ENCODE measurements at regions not wholly inside any gene's neighbourhood (a gene's known extent, or its start where the extent isn't known, plus 50 kb on each side); places are given as distances from the start of the nearest gene placed in this dataset.

DNA sequence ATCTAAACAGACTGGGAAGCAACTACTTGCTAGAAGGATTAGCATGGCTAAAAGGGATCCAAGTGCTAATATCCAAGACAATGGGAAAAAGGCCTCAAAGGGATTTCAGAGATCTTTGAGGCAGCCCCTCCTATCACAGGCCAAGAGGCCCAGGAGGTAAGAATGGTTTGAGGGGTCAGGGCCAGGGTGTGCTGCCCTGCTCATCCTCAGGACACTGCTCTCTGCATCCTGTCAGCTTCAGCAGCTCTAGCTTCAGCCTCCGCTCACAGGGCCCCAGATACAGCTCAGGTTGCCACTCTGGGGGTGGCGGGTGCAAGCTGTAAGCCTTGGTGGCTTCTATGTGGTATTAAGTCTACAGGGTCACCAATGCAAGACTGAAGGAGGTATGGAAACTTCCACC is 278.7 kb downstream of the PARP8 start:
- DNase-seq (ENCODE audit: insufficient read length, low spot score, missing footprints): no peak
- Histone ChIP-seq H3K27me3 (ENCODE audit: insufficient read depth, low read length) (no peaks in the 10 kb centered on the region), H3K4me2 (ENCODE audit: insufficient read depth, low read length) (no peak overlapping the region), H2AFZ (ENCODE audit: low read length) (no peak overlapping the region), H3K27ac (ENCODE audit: low read depth, low read length) (no peak overlapping the region), H3K79me2 (ENCODE audit: insufficient read depth, low read length) (no peaks in the 10 kb centered on the region), H3K36me3 (ENCODE audit: insufficient read depth, low read length) (no peaks in the 10 kb centered on the region), H3K4me1 (ENCODE audit: insufficient read depth, low read length) (no peaks in the 10 kb centered on the region), H3K4me3 (ENCODE audit: insufficient read depth, low read length) (no peak overlapping the region), H3K9me3 (ENCODE audit: low read depth, low read length) (no peaks in the 10 kb centered on the region), H4K20me1 (ENCODE audit: insufficient read depth, low read length) (no peaks in the 10 kb centered on the region)
- TF ChIP-seq, protein P1, sequence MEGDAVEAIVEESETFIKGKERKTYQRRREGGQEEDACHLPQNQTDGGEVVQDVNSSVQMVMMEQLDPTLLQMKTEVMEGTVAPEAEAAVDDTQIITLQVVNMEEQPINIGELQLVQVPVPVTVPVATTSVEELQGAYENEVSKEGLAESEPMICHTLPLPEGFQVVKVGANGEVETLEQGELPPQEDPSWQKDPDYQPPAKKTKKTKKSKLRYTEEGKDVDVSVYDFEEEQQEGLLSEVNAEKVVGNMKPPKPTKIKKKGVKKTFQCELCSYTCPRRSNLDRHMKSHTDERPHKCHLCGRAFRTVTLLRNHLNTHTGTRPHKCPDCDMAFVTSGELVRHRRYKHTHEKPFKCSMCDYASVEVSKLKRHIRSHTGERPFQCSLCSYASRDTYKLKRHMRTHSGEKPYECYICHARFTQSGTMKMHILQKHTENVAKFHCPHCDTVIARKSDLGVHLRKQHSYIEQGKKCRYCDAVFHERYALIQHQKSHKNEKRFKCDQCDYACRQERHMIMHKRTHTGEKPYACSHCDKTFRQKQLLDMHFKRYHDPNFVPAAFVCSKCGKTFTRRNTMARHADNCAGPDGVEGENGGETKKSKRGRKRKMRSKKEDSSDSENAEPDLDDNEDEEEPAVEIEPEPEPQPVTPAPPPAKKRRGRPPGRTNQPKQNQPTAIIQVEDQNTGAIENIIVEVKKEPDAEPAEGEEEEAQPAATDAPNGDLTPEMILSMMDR (IDR thresholded peaks at IDR 0.05; ENCODE audit: extremely low read depth, low read depth, low read length): no peak

DNA sequence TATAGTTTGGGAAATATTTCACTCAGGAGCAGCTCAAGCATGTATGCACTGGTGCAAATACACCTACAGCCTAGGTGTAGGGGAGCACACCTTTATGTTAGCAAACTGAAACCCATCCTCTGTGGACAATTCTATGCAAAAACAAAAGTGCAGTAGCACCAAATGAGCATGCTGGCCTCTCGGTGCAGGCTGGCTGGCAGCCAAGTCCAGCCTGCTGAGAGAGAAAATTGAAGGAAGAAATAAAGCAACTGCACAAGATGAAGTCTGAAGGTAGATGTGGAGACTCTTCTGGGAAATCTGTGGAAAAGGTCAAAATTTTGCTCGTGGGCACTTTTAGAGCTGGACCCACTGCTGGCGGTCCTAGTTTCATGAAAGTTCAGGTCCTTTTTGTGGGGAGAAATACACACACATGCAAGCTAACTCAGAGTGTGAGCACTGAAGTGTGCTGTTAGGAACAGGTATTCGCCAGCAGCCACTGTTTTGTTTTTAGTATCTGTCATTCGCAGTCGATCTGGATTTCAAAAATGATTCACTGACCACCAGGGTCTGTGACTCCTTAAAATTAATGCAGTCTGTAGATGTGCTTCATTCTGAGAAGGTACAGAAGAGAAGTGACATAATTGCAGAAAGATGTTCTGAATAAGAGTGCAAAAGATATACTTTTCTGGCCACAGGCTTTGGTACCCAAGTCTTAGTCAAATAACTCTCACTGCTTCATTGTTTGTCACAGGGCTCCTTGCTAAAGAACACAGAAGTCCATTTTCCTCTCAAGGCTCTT is 281.7 kb downstream of the PARP8 start:
- no peak overlapping the region for H3K4me2 ChIP-seq (ENCODE audit: insufficient read depth, low read length)
- H3K4me3 ChIP-seq (ENCODE audit: insufficient read depth, low read length): no peak overlapping the region
- H3K36me3 ChIP-seq (ENCODE audit: insufficient read depth, low read length): no peaks in the 10 kb centered on the region
- no peaks in the 10 kb centered on the region for H3K27me3 ChIP-seq (ENCODE audit: insufficient read depth, low read length)
- no peaks in the 10 kb centered on the region for H3K9me3 ChIP-seq (ENCODE audit: low read depth, low read length)
- H3K79me2 ChIP-seq (ENCODE audit: insufficient read depth, low read length): no peaks in the 10 kb centered on the region
- no peaks in the 10 kb centered on the region for H3K4me1 ChIP-seq (ENCODE audit: insufficient read depth, low read length)
- H3K27ac ChIP-seq (ENCODE audit: low read depth, low read length): no peak overlapping the region
- DNase-seq (ENCODE audit: insufficient read length, low spot score, missing footprints): no peak
- no peaks in the 10 kb centered on the region for H4K20me1 ChIP-seq (ENCODE audit: insufficient read depth, low read length)
- no peak overlapping the region for H2AFZ ChIP-seq (ENCODE audit: low read length)
- TF ChIP-seq, protein P1 (IDR thresholded peaks at IDR 0.05; ENCODE audit: extremely low read depth, low read depth, low read length): no peak

DNA sequence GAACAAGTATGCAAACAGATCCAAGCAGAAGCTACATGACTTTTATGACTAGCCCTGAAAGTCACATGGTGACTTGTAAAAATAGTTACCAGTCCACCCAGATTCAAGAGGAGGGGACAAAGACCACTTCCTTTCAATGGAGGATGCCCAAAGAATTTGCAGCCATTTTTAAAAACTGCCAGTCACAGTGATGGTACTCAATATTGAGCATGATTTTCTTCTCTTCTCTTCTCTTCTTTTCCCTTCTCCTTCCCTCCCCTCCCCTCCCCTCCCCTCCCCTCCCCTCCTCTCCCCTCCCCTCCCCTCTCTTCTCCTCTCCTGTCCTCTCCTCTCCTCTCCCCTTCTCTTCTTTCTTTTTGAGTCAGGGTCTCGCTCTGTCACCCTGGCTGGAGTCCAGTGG is 286.9 kb downstream of the PARP8 start:
- Histone ChIP-seq H2AFZ (ENCODE audit: low read length) (no peak overlapping the region), H3K27me3 (ENCODE audit: insufficient read depth, low read length) (no peaks in the 10 kb centered on the region), H3K9me3 (ENCODE audit: low read depth, low read length) (no peaks in the 10 kb centered on the region), H3K4me1 (ENCODE audit: insufficient read depth, low read length) (no peaks in the 10 kb centered on the region), H3K4me3 (ENCODE audit: insufficient read depth, low read length) (no peak overlapping the region), H4K20me1 (ENCODE audit: insufficient read depth, low read length) (no peaks in the 10 kb centered on the region), H3K79me2 (ENCODE audit: insufficient read depth, low read length) (no peaks in the 10 kb centered on the region), H3K36me3 (ENCODE audit: insufficient read depth, low read length) (no peaks in the 10 kb centered on the region), H3K27ac (ENCODE audit: low read depth, low read length) (no peak overlapping the region), H3K4me2 (ENCODE audit: insufficient read depth, low read length) (no peak overlapping the region)
- DNase-seq (ENCODE audit: insufficient read length, low spot score, missing footprints): no peak
- TF ChIP-seq, protein P1 (IDR thresholded peaks at IDR 0.05; ENCODE audit: extremely low read depth, low read depth, low read length): no peak

DNA sequence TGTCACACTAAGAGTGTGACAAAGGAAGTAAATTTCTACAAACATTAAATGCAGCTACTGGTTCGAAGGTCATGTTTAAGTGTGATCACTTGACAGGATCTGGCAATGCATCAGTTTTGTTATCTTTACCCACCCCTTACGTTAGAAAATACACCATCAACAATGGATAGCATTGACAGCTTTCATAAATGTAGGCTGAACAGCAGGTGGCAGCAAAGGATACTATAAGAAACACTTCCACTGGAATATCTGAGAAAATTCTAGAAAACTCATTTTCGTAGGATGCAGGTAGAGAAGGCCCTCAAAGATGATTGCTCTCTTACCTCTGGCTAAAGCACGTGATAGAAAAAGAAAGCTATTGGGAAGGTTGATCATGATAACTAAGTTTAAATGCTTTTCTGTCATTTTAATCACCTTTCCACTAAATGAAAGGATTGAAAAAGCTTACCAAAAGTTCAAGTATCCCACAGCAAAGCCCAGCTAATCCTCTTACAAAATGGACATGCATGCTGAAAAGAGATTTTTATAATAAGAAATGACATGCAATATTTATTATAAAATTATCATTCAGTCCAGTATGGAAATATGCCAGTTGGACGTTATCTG is 292.5 kb downstream of the PARP8 start:
- TF ChIP-seq, protein P1 (IDR thresholded peaks at IDR 0.05; ENCODE audit: extremely low read depth, low read depth, low read length): peak; percentile 57
- Histone ChIP-seq H4K20me1 (ENCODE audit: insufficient read depth, low read length) (no peaks in the 10 kb centered on the region), H2AFZ (ENCODE audit: low read length) (no peak overlapping the region), H3K9me3 (ENCODE audit: low read depth, low read length) (no peaks in the 10 kb centered on the region), H3K4me2 (ENCODE audit: insufficient read depth, low read length) (no peak overlapping the region), H3K27ac (ENCODE audit: low read depth, low read length) (no peak overlapping the region), H3K36me3 (ENCODE audit: insufficient read depth, low read length) (no peaks in the 10 kb centered on the region), H3K4me3 (ENCODE audit: insufficient read depth, low read length) (no peak overlapping the region), H3K79me2 (ENCODE audit: insufficient read depth, low read length) (no peaks in the 10 kb centered on the region), H3K27me3 (ENCODE audit: insufficient read depth, low read length) (peaks cover 8% of the 10 kb centered on the region), H3K4me1 (ENCODE audit: insufficient read depth, low read length) (peaks cover 8% of the 10 kb centered on the region)
- DNase-seq (ENCODE audit: insufficient read length, low spot score, missing footprints): no peak

Measured in osteoblast (primary cell).